ENCODE measurements at regions not wholly inside any gene's neighbourhood (a gene's known extent, or its start where the extent isn't known, plus 50 kb on each side); places are given as distances from the start of the nearest gene placed in this dataset.

- POLR2A ChIA-PET = no interaction called here
- CTCF ChIA-PET = interaction anchor here (2.1 kb wide), 1 partner anchor 403 kb away, joined by 6 read pairs; no protein-coding TSS in a partner anchor
- H3K4me1 Mint-ChIP-seq = peaks cover 6% of the 10 kb centered on the region
Measured at GRCh38 chr5:98364549-98364948, 408.9 kb upstream of the RGMB start.

DNA sequence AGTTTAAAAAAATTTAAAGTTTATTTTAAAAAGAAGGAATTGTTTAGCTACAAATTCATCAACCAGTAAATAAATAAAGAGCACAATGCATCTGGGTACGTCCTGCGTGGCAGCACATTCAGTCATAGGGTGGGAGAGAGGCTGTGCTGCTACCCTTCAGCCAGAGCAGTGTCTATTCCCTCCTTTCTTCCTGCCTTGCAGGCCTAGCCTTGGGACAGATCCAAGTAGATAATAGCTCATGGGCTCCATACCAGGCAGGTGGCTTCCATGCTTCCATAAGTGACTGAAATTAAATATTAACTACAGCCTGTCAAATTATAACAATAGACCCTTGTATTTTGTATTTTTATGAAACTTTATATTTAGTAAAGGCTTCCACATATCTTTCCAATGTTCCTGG is 408.3 kb upstream of the RGMB start:
- POLR2A ChIA-PET = no interaction called here
- Mint-ChIP-seq H3K9me3 (peaks cover 12% of the 10 kb centered on the region), H3K27ac (no peak overlapping the region), H3K4me3 (no peak overlapping the region), H3K36me3 (peaks cover 3% of the 10 kb centered on the region), H3K27me3 (ENCODE audit: low read depth) (no peaks in the 10 kb centered on the region), H3K4me1 (peaks cover 6% of the 10 kb centered on the region)
- CTCF ChIA-PET = interaction anchor here (2.1 kb wide), 1 partner anchor 403 kb away, joined by 6 read pairs; no protein-coding TSS in a partner anchor
- DNase-seq (ENCODE audit: low spot score) = no peak
- ATAC-seq = no peak
- TF ChIP-seq E2F5 (CRISPR knock-in tag; IDR thresholded peaks at IDR 0.05) (no peak), FOXP4 (CRISPR knock-in tag; IDR thresholded peaks at IDR 0.05) (no peak), ATF6 (CRISPR knock-in tag; IDR thresholded peaks at IDR 0.05) (no peak), JUN (CRISPR knock-in tag; IDR thresholded peaks at IDR 0.05) (no peak), GTF2I (CRISPR knock-in tag; conservative IDR thresholded peaks at IDR 0.05) (no peak), IRF2 (CRISPR knock-in tag; IDR thresholded peaks at IDR 0.05; ENCODE audit: borderline replicate concordance, low read depth) (no peak), SP1 (CRISPR knock-in tag; conservative IDR thresholded peaks at IDR 0.05) (no peak), FOXK1 (CRISPR knock-in tag; IDR thresholded peaks at IDR 0.05) (no peak), ZNF317 (CRISPR knock-in tag; IDR thresholded peaks at IDR 0.05; ENCODE audit: borderline replicate concordance, low read depth) (no peak), NFE2L1 (CRISPR knock-in tag; IDR thresholded peaks at IDR 0.05) (no peak), CBFB (CRISPR knock-in tag; IDR thresholded peaks at IDR 0.05; ENCODE audit: low read depth) (no peak), ATF1 (CRISPR knock-in tag; IDR thresholded peaks at IDR 0.05) (no peak), ZSCAN18 (CRISPR knock-in tag; IDR thresholded peaks at IDR 0.05) (no peak), ZNF396 (CRISPR knock-in tag; IDR thresholded peaks at IDR 0.05; ENCODE audit: borderline replicate concordance) (no peak), ZNF263 (CRISPR knock-in tag; IDR thresholded peaks at IDR 0.05; ENCODE audit: low read depth) (no peak)

More at GRCh38 chr5:98364549-98364948, 408.9 kb upstream of the RGMB start:
- Mint-ChIP-seq H3K27ac (no peak overlapping the region), H3K27me3 (ENCODE audit: low read depth) (no peaks in the 10 kb centered on the region), H3K4me3 (no peak overlapping the region), H3K9me3 (peaks cover 15% of the 10 kb centered on the region), H3K36me3 (peaks cover 8% of the 10 kb centered on the region)
- ATAC-seq (no peak), DNase-seq (ENCODE audit: low spot score) (no peak)
- no peak for TF ChIP-seq GTF2I (CRISPR knock-in tag; conservative IDR thresholded peaks at IDR 0.05)
- no peak for TF ChIP-seq TEAD4 (CRISPR knock-in tag; IDR thresholded peaks at IDR 0.05)
- no peak for TF ChIP-seq ATF1 (CRISPR knock-in tag; IDR thresholded peaks at IDR 0.05)
- no peak for TF ChIP-seq CTCF (IDR thresholded peaks at IDR 0.05)
- no peak for TF ChIP-seq EMX1 (CRISPR knock-in tag; IDR thresholded peaks at IDR 0.05)
- TF ChIP-seq, protein P1, sequence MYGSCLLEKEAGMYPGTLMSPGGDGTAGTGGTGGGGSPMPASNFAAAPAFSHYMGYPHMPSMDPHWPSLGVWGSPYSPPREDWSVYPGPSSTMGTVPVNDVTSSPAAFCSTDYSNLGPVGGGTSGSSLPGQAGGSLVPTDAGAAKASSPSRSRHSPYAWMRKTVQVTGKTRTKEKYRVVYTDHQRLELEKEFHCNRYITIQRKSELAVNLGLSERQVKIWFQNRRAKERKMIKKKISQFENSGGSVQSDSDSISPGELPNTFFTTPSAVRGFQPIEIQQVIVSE (CRISPR knock-in tag; IDR thresholded peaks at IDR 0.05; ENCODE audit: borderline replicate concordance) = no peak
- TF ChIP-seq ZMAT4 (CRISPR knock-in tag; IDR thresholded peaks at IDR 0.05) = no peak
- TF ChIP-seq JAZF1 (CRISPR knock-in tag; IDR thresholded peaks at IDR 0.05) = no peak
- no peak for TF ChIP-seq TEAD1 (CRISPR knock-in tag; IDR thresholded peaks at IDR 0.05)

Data from WTC11 (cell line).